ENCODE measurements at regions not wholly inside any gene's neighbourhood (a gene's known extent, or its start where the extent isn't known, plus 50 kb on each side); places are given as distances from the start of the nearest gene placed in this dataset.

- TF ChIP-seq CTCF (conservative IDR thresholded peaks at IDR 0.05; ENCODE audit: low read depth, low read length) = no peak
- no peak for TF ChIP-seq EZH2 (IDR thresholded peaks at IDR 0.05; ENCODE audit: low read length, unreplicated experiment)
- no peak for TF ChIP-seq EZH2phosphoT487 (IDR thresholded peaks at IDR 0.05; ENCODE audit: borderline replicate concordance, low read length)
These were observed 204.7 kb upstream of the DACH1 start for GRCh38 chr13:72071713-72072112.
